ENCODE measurements at regions not wholly inside any gene's neighbourhood (a gene's known extent, or its start where the extent isn't known, plus 50 kb on each side); places are given as distances from the start of the nearest gene placed in this dataset.

DNA sequence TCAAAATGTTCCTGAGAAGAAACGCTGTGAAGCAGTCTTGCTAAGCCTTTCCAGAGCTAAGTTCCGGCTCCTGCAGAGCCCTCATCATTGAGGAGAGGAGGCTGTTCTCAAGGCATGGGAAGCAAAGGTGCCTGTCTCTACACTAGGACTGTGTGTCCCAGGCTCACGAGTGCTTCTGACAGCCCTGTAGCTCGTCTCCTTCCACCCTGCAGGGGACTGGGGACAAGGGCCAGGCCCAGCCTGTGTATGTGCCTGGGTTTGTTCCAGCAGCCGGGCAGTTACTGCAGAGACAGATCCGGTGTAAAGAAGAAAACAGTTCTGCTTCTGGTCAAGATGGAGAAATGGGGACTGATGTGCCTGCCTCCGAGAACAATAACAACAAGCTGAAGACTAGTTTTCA, 156.0 kb downstream of the ENGASE start:
- Histone ChIP-seq H3K4me1 (no peaks in the 10 kb centered on the region), H3K36me3 (no peaks in the 10 kb centered on the region), H3K27ac (no peak overlapping the region), H3K9me3 (peaks cover 0 to 5% (median 0%) of the 10 kb centered on the region in 12 donors), H3K4me3 (no peak overlapping the region), H3K27me3 (peaks cover 0 to 38% (median 9%) of the 10 kb centered on the region in 9 donors)
- ATAC-seq: peak in 1 of 4 donors; percentile 47
- intact Hi-C loops (cut with DNase I): no loop called here
- 62 to 71% (median 63%) methylated on average over 7 of the region's 7 CpGs for WGBS, 4 donors
- DNase-seq: no peak
- TF ChIP-seq, protein P1, sequence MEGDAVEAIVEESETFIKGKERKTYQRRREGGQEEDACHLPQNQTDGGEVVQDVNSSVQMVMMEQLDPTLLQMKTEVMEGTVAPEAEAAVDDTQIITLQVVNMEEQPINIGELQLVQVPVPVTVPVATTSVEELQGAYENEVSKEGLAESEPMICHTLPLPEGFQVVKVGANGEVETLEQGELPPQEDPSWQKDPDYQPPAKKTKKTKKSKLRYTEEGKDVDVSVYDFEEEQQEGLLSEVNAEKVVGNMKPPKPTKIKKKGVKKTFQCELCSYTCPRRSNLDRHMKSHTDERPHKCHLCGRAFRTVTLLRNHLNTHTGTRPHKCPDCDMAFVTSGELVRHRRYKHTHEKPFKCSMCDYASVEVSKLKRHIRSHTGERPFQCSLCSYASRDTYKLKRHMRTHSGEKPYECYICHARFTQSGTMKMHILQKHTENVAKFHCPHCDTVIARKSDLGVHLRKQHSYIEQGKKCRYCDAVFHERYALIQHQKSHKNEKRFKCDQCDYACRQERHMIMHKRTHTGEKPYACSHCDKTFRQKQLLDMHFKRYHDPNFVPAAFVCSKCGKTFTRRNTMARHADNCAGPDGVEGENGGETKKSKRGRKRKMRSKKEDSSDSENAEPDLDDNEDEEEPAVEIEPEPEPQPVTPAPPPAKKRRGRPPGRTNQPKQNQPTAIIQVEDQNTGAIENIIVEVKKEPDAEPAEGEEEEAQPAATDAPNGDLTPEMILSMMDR (IDR thresholded peaks at IDR 0.05): no peak

DNA sequence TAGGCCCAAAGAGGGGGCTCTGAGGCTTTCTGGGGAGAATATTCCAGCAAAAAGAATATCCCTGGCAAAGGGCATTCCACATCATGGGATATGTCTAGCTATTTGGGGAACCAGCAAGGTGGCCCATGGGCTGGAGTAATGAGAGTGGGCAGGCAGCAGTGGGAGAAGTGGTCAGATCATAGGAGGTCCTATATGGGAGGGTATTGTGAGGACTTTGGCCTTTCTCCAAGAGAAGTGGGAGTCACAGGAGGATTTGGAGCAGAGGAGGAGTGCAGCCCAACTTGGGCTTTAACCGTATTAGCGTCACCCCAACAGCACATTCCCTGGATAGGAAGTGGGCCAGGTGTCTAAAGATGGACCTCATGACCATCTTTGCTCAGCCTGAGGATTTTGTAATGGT, 151.4 kb downstream of the ENGASE start:
- intact Hi-C loops (cut with DNase I): no loop called here
- no peak for TF ChIP-seq POLR2A (IDR thresholded peaks at IDR 0.05)
- TF ChIP-seq, protein P1 (IDR thresholded peaks at IDR 0.05): no peak
- H3K36me3 ChIP-seq: no peaks in the 10 kb centered on the region
- DNase-seq (no peak), ATAC-seq (no peak)
- H3K27me3 ChIP-seq: peaks cover 12 to 74% (median 41%) of the 10 kb centered on the region in 9 donors
- no peaks in the 10 kb centered on the region for H3K9me3 ChIP-seq
- H3K4me3 ChIP-seq: no peak overlapping the region
- peaks cover 0 to under 1% (median 0%) of the 10 kb centered on the region in 12 donors for H3K4me1 ChIP-seq
- WGBS, 4 donors: 65 to 81% (median 74%) methylated on average over 2 of the region's 2 CpGs
- H3K27ac ChIP-seq: no peak overlapping the region

DNA sequence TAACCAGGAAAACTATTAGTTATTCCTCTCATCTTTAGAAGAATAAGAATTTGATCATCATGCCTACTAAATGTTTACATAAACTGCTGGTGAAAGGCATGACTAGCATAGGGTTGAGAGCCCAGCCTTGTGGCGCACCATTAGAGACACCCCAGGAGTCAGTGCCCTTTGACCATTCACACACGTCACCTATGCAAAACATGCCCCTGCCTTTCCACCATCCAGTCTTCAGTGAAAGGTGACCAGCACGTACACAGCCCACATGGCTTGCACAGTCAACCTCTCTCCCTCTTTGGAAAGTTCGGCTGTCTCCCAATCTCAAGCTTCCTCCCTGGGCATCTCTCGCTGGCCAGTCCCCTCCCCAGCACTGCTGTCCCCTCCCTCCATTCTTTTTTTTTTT, 150.3 kb downstream of the ENGASE start:
- peaks cover 0 to 11% (median 0%) of the 10 kb centered on the region in 12 donors for H3K4me1 ChIP-seq
- no peak overlapping the region for H3K4me3 ChIP-seq
- H3K27me3 ChIP-seq: peaks cover 12 to 85% (median 51%) of the 10 kb centered on the region in 9 donors
- no peak overlapping the region for H3K27ac ChIP-seq
- intact Hi-C loops (cut with DNase I): no loop called here
- TF ChIP-seq, protein P1 (IDR thresholded peaks at IDR 0.05): no peak
- no peak for TF ChIP-seq POLR2A (IDR thresholded peaks at IDR 0.05)
- ATAC-seq: no peak
- whole genome bisulfite sequencing, 4 donors: 65 to 73% (median 69%) methylated on average over 5 of the region's 5 CpGs
- DNase-seq: peak in 1 of 5 donors; percentile 4
- no peaks in the 10 kb centered on the region for H3K9me3 ChIP-seq
- H3K36me3 ChIP-seq: no peaks in the 10 kb centered on the region

DNA sequence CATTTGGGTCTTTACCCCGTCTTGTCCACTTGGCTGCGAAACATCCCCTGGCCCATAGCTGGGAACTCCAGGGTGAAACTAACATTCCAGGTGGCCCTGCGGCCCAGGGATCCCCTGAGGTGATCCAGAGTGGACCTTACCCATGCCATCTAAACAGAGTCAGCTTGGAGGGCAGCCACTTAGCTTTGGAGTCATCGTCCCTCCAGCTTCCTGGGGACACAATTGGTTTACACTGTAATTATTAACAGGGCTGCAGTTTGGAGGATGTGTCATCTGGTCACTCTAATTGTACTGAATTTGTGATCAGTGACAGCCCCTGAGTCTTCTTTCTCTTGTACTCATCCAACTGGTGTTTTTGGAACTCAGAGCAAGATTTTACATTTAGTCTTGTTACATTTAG, 149.9 kb downstream of the ENGASE start:
- peaks cover 12 to 90% (median 54%) of the 10 kb centered on the region in 9 donors for H3K27me3 ChIP-seq
- H3K4me3 ChIP-seq: no peak overlapping the region
- 64 to 81% (median 67%) methylated on average over 4 of the region's 4 CpGs for WGBS, 4 donors
- H3K36me3 ChIP-seq: no peaks in the 10 kb centered on the region
- intact Hi-C loops (cut with DNase I): no loop called here
- H3K9me3 ChIP-seq: no peaks in the 10 kb centered on the region
- no peak for DNase-seq
- no peak overlapping the region for H3K27ac ChIP-seq
- H3K4me1 ChIP-seq: peaks cover 0 to 12% (median 0%) of the 10 kb centered on the region in 12 donors
- TF ChIP-seq, protein P1 (IDR thresholded peaks at IDR 0.05): no peak
- TF ChIP-seq POLR2A (IDR thresholded peaks at IDR 0.05): no peak
- ATAC-seq: no peak
